HepG2 (cell line): ENCODE measurements at regions not wholly inside any gene's neighbourhood (a gene's known extent, or its start where the extent isn't known, plus 50 kb on each side); places are given as distances from the start of the nearest gene placed in this dataset.

ENCODE experiments used
- CTCF ChIP-seq: sonication (generic); formaldehyde crosslinking; IDR thresholded peaks from 2 replicates; pipeline ENCODE4 v1.5.0; 2020; ENCODE audit warnings: mild to moderate bottlenecking, missing genetic modification reagents, moderate library complexity
- IKZF1 ChIP-seq: fragments of 450-650 bp; IDR thresholded peaks from 2 replicates; pipeline ENCODE4 v1.7.1; 2016
- TAF1 ChIP-seq: sonication (generic); formaldehyde crosslinking; IDR thresholded peaks from 2 replicates; pipeline ENCODE4 v1.4.0; 2020; ENCODE audit warnings: missing genetic modification reagents
- ZNF318 ChIP-seq: sonication (generic); formaldehyde crosslinking; IDR thresholded peaks from 2 replicates; pipeline ENCODE4 v1.4.0; 2020; ENCODE audit warnings: mild to moderate bottlenecking, missing genetic modification reagents
- ZNF766 ChIP-seq: sonication (generic); formaldehyde crosslinking; IDR thresholded peaks from 2 replicates; pipeline ENCODE4 v1.5.0; 2020; ENCODE audit warnings: missing genetic modification reagents, borderline replicate concordance

GRCh38 chr3:72003936-72004335, 219.0 kb upstream of the PROK2 start:
- TF ChIP-seq CTCF (CRISPR knock-in tag) (no peak), ZNF766 (no peak), TAF1 (CRISPR knock-in tag) (no peak), IKZF1 (no peak), ZNF318 (CRISPR knock-in tag) (no peak)
